Renal pelvis (tissue), 1 donor: ENCODE measurements at regions not wholly inside any gene's neighbourhood (a gene's known extent, or its start where the extent isn't known, plus 50 kb on each side); places are given as distances from the start of the nearest gene placed in this dataset.

ENCODE experiments used
- DNase-seq: peaks from one replicate; pipeline ENCODE4 v3.0.0-alpha.2; 2013

- DNase-seq: no peak
Measured at GRCh38 chr6:126905917-126906316, 212.6 kb upstream of the RSPO3 start.

DNA sequence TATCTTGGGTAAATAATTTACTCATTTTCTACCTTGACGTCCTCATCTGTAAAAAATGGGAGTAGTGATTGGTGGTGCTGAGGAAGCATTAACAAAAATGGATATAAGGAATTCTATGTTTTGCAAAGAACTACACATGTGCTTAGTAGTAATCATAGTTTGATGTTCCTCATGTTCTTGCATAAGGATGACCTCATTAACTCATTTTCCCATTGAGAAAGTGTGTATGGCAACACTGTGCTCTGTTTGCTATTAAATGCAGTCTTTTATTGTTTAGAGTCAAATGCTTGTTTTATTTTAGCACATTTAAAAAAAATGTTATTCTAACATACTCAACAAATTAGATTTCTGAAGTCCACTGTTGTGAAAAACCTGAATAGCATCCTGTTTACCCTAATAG, 211.2 kb upstream of the RSPO3 start:
- no peak for DNase-seq

DNA sequence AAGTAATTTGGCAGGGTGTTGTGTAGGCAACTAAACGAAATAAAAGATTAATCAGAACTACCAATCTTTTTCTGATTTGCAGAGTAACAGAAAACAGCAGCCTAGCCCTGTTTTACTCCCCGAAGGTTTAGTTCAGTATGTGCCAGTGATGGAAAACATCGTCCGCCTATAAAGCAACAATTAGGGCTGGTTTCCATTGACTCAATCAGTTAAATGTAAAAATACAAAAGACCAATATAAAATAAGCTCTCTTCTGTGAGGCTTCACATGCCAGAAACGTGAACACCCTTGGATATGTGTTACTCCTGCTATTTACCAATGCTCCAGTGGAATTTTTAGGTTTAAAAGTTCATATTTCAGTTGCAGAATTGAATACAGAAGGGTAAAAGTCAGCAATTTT, 210.5 kb upstream of the RSPO3 start:
- DNase-seq: no peak

DNA sequence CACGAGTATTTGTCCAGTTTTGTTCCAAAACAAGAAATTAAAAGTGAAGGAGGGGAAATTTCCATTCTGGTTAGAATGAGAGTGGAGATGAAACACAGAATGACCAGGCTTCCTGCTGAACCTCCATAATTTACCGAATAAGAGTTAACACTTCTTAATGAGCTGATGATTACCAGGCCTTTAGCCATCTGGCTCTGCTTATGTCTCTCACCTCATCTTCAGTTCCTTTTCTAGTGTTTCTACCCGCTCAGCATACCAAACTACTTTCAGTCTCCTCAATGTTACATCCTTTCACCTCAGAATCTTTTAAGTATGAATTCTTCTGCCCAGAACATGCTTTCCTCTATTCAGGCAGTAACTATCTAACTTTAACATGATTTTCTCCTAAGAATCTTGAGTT, 209.0 kb upstream of the RSPO3 start:
- DNase-seq: no peak

DNA sequence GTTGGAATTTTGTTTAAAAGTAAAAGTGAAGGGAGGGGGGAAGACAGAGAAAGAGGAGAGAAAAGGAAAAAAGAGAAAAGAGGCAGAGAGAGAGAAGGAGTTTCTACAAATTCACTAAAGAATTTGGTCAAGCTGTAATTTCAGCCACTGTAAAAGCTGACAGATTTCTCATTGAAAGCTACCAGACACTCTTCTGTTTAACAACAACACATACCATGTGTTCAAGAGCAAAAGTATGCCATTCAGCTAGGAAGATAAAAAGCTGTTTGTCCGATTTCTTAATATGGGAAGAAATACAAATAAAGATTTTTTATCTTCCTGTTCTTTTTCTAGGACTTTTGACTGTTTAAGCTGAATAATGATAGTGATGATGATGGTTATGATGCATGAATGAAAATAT, 204.8 kb upstream of the RSPO3 start:
- DNase-seq: no peak

DNA sequence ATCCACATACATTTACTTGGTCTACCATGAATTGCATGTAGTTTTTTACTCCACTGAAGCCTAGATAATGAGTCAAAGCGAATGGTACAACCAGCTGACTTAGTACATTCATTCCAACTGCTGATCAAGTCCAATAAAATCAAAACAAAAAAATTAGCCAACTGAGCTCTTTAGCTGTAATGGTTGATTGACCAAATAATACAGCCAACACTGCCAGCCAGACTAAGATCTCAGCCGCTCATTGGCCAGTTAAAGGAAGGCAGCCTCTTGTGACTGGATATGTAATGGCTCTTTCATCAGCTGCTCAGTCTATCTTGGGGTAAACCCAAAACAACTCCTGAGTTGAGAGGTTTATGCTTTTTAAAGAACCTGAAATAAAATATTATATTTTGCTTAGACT, 204.3 kb upstream of the RSPO3 start:
- no peak for DNase-seq

GRCh38 chr6:126914801-126915200, 203.7 kb upstream of the RSPO3 start:
- no peak for DNase-seq

GRCh38 chr6:126919947-126920346, 198.5 kb upstream of the RSPO3 start:
- DNase-seq: no peak

DNA sequence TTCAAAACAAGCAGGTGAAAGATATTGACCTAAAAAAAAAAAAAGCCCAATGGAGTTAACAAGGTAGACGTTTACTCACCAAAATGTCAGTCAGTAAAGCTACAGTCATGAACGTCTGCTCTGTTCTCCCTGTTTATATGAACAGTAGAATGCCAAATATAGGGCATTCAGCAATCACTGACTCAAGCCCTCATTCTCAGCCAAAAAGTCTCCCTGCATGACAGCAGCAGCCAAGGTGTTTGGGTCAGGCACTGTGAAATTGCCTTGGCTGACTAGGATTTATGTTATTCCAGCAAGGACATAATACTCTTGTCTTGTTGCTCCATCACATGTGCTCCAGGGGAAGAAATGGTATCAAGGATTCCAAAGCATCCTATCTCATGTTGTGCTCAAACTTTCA, 194.7 kb upstream of the RSPO3 start:
- DNase-seq: no peak

GRCh38 chr6:126926926-126927325, 191.5 kb upstream of the RSPO3 start:
- no peak for DNase-seq

- DNase-seq: no peak
Measured at GRCh38 chr6:126927841-126928240, 190.6 kb upstream of the RSPO3 start.

DNA sequence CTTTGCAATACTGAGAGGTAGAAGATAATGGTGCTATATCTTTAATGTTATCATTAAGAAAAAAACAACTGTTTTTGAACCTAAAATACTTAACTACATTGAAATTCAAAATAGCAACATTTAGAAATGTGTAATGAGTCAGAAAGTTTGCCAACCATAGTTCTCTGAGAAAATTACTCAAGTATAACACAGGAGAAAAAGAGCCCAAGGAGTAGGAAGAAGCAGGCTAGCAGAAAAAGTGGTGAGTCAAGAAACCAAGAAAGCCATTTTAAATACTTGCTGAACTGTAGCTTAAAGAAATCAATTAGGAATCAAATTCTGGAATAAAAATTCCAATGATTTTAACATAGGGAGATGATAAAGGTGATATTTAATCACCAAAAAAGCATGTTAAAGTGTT, 181.0 kb upstream of the RSPO3 start:
- DNase-seq: no peak

GRCh38 chr6:126939784-126940183, 178.7 kb upstream of the RSPO3 start:
- no peak for DNase-seq

DNA sequence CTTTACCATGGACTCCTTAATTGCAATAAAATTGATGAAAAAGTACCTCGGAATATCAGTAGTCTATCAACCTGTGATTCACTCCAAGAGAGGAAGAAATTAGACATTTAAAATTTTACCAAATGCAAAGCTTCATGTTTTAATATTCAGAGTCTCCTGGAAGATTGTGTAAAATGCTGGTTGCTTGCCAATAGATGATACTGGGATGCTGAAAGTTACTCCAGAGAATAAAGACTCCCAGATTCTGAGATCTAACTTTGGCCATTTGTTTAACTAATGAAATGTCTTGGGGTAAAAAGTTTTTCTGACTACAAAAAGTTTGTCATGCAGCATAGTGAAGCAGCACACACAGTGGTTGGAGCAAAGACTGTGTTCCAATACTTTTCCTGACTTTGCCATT, 176.7 kb upstream of the RSPO3 start:
- no peak for DNase-seq

DNA sequence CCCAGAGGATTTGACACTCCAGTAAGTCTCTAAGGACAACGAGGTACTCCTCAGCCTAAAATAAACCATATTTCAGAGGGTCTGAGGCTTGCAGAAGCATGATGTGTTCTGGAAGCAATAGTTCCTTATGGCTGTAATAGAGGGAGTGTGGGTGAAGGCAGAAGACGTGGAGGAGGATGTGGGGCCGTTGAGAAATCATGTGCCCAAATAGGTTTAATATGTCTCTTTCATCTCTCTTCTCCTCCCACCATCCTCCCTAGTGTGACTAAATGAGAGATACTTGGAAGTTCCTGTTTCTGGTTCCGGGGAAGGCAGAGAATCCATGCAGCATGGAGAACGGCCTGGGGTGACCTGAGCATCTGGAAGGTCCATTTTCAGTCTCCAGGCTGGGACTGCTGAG, 174.0 kb upstream of the RSPO3 start:
- no peak for DNase-seq

DNA sequence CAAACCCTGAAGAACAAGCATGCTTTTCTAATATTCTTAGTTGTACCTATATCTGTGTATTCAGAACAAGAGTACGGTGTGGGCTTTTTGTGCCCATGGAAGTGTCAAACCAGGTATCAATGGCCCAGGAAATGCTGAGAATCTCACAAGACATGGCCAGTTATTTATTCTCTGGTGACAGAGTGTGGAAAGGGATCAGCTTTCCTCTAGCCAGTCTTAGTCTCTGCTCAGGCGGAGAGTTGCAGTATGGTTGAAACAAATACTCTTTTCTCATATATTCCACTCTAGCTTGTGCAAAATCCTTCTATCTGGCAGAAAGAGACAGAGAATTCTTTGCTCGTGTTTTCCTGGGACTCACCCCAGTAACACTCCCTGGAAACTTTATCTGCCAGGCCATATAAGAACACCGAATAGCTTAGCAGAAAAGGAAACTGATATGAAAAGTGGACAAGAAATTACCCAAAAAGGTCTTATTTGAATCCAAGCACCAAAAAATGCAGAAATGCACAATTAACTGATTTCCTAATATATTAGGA, 173.3 kb upstream of the RSPO3 start:
- no peak for DNase-seq

- DNase-seq: no peak
Measured at GRCh38 chr6:126945812-126946360, 172.6 kb upstream of the RSPO3 start.

GRCh38 chr6:126947070-126947469, 171.4 kb upstream of the RSPO3 start:
- no peak for DNase-seq

- DNase-seq: no peak
Measured at GRCh38 chr6:126949786-126950185, 168.7 kb upstream of the RSPO3 start.

GRCh38 chr6:126955621-126956020, 162.8 kb upstream of the RSPO3 start:
- DNase-seq: no peak

GRCh38 chr6:126957721-126958120, 160.8 kb upstream of the RSPO3 start:
- no peak for DNase-seq

- no peak for DNase-seq
Measured at GRCh38 chr6:126959765-126960164, 158.7 kb upstream of the RSPO3 start.

GRCh38 chr6:126963077-126963809, 155.2 kb upstream of the RSPO3 start:
- no peak for DNase-seq
